ENCODE measurements at regions not wholly inside any gene's neighbourhood (a gene's known extent, or its start where the extent isn't known, plus 50 kb on each side); places are given as distances from the start of the nearest gene placed in this dataset.

DNA sequence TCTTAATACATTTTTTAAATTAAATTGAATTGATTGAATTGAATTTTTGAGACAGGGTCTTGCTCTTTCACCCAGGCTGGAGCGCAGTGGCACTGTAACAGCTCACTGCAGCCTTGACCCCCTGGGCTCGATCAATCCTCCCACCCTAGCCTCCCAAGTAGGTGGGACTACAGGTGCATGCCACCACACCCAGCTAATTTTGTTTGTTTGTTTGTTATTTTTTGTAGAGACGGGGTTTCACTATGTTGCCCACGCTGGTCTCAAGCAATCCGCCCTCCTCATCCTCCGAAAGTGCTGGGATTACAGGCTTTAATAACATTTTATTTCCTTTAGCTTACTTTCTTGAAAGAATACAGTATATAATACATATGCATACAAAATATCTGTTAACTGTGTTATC lies 226.9 kb downstream of the BUD13 start:
- no peaks in the 10 kb centered on the region for H3K27me3 ChIP-seq (ENCODE audit: control insufficient read depth, insufficient read depth, low read length)
- H3K36me3 ChIP-seq (ENCODE audit: control insufficient read depth in 2 of 3, insufficient read depth in 3 of 3, low read length in 3 of 3), result no peaks in the 10 kb centered on the region
- H3K4me1 ChIP-seq (ENCODE audit: control insufficient read depth in 2 of 3, insufficient read depth in 2 of 3, low read depth in 1 of 3, low read length in 3 of 3), result no peaks in the 10 kb centered on the region
- H3K9ac ChIP-seq (ENCODE audit: low read length in 3 of 3), result no peak overlapping the region
- H3K4me3 ChIP-seq (ENCODE audit: low read length in 3 of 3), result no peak overlapping the region
- DNase-seq (no peak), FAIRE-seq (no peak)
- peaks cover 0 to 10% (median 0%) of the 10 kb centered on the region in 3 donors for H3K9me3 ChIP-seq (ENCODE audit: control insufficient read depth in 2 of 3, insufficient read depth in 1 of 3, low read length in 3 of 3)
- H3K27ac ChIP-seq (ENCODE audit: low read depth in 2 of 2, low read length in 2 of 2), result no peak overlapping the region
- intact Hi-C loops (cut with DNase I), result no loop called here
- TF ChIP-seq, protein P1, sequence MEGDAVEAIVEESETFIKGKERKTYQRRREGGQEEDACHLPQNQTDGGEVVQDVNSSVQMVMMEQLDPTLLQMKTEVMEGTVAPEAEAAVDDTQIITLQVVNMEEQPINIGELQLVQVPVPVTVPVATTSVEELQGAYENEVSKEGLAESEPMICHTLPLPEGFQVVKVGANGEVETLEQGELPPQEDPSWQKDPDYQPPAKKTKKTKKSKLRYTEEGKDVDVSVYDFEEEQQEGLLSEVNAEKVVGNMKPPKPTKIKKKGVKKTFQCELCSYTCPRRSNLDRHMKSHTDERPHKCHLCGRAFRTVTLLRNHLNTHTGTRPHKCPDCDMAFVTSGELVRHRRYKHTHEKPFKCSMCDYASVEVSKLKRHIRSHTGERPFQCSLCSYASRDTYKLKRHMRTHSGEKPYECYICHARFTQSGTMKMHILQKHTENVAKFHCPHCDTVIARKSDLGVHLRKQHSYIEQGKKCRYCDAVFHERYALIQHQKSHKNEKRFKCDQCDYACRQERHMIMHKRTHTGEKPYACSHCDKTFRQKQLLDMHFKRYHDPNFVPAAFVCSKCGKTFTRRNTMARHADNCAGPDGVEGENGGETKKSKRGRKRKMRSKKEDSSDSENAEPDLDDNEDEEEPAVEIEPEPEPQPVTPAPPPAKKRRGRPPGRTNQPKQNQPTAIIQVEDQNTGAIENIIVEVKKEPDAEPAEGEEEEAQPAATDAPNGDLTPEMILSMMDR (IDR thresholded peaks at IDR 0.05; ENCODE audit: borderline replicate concordance, extremely low read depth, insufficient read depth), result no peak

DNA sequence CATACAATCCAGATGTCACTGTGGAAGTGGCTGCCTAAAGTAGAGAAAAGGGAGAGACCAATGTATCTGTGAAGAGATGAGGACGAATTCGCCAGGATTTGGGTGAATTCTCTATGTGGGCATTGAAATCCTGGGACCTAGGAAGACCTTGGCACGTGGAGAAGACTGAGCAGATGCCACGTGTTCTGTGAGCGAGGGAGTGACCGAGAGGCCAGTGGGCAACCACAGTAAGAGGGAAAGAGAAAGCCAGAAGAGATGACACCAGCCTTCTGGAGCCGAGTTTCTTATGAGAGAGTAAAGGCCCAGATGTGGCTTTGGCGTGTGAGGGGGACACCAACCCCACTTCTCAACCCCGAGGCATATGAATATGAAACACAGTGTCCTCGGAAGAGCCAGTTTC lies 228.1 kb downstream of the BUD13 start:
- Histone ChIP-seq H3K4me1 (ENCODE audit: control insufficient read depth in 2 of 3, insufficient read depth in 2 of 3, low read depth in 1 of 3, low read length in 3 of 3) (no peaks in the 10 kb centered on the region), H3K36me3 (ENCODE audit: control insufficient read depth in 2 of 3, insufficient read depth in 3 of 3, low read length in 3 of 3) (no peaks in the 10 kb centered on the region), H3K4me3 (ENCODE audit: low read length in 3 of 3) (no peak overlapping the region), H3K9me3 (ENCODE audit: control insufficient read depth in 2 of 3, insufficient read depth in 1 of 3, low read length in 3 of 3) (peaks cover 0 to 10% (median 0%) of the 10 kb centered on the region in 3 donors), H3K27ac (ENCODE audit: low read depth in 2 of 2, low read length in 2 of 2) (no peak overlapping the region), H3K27me3 (ENCODE audit: control insufficient read depth, insufficient read depth, low read length) (no peaks in the 10 kb centered on the region), H3K9ac (ENCODE audit: low read length in 3 of 3) (no peak overlapping the region)
- DNase-seq, result peak in 1 of 5 donors; percentile 16
- TF ChIP-seq, protein P1 (IDR thresholded peaks at IDR 0.05; ENCODE audit: borderline replicate concordance, extremely low read depth, insufficient read depth), result no peak
- FAIRE-seq, result no peak
- intact Hi-C loops (cut with DNase I), result no loop called here

DNA sequence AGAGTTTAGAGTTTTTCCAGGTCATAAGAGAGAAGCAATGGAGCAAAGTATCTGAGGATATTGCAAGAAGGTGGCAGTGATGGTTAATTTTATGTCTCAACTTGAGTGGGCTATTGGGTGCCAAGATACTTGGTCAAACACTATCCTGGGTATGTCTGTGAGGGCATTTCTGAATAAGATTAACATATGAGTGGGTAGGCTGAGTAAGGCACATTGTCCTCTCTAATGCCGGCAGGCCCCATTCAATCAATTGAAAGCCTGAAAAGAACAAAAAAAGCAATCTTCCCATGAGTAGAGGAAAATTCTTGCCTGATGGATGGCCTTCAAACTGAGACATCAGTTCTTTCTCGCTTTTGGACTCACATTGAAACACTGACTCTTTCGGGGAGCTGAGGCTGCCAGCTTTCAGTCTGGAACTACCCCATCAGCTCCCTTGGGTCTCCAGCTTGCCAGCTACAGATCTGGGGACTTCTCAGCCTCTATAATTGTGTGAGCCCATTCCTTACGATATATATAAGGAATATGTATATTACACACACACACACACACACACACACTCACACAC lies 228.8 kb downstream of the BUD13 start:
- Histone ChIP-seq H3K4me1 (ENCODE audit: control insufficient read depth in 2 of 3, insufficient read depth in 2 of 3, low read depth in 1 of 3, low read length in 3 of 3) (no peaks in the 10 kb centered on the region), H3K36me3 (ENCODE audit: control insufficient read depth in 2 of 3, insufficient read depth in 3 of 3, low read length in 3 of 3) (no peaks in the 10 kb centered on the region), H3K9me3 (ENCODE audit: control insufficient read depth in 2 of 3, insufficient read depth in 1 of 3, low read length in 3 of 3) (peaks cover 0 to 5% (median 0%) of the 10 kb centered on the region in 3 donors), H3K4me3 (ENCODE audit: low read length in 3 of 3) (no peak overlapping the region), H3K27me3 (ENCODE audit: control insufficient read depth, insufficient read depth, low read length) (no peaks in the 10 kb centered on the region), H3K9ac (ENCODE audit: low read length in 3 of 3) (no peak overlapping the region), H3K27ac (ENCODE audit: low read depth in 2 of 2, low read length in 2 of 2) (no peak overlapping the region)
- TF ChIP-seq, protein P1 (IDR thresholded peaks at IDR 0.05; ENCODE audit: borderline replicate concordance, extremely low read depth, insufficient read depth), result no peak
- DNase-seq (peak in 1 of 5 donors; percentile 18), FAIRE-seq (no peak)
- intact Hi-C loops (cut with DNase I), result no loop called here

DNA sequence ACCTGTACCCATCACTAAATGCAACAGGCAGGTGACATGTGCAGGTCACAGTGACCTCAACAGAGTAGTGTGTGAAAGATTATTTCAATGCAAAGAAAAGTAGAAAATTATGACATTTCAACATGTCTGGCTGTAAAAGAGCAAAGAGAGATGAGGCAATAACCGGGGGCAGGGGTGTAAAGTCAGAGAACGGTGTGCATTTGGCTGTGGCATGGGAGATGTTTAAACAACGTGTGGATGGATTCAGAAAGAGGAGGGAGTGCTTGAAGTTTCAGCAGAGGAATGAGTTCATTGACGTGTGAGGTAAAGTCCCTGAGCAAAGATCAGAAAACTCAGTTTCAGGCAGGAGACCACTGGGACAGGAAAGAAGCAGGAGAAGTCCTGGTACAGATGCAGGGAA lies 229.7 kb downstream of the BUD13 start:
- H3K9ac ChIP-seq (ENCODE audit: low read length in 3 of 3), result no peak overlapping the region
- intact Hi-C loops (cut with DNase I), result no loop called here
- H3K27me3 ChIP-seq (ENCODE audit: control insufficient read depth, insufficient read depth, low read length), result no peaks in the 10 kb centered on the region
- peak in 1 of 5 donors; percentile 2 for DNase-seq
- TF ChIP-seq, protein P1 (IDR thresholded peaks at IDR 0.05; ENCODE audit: borderline replicate concordance, extremely low read depth, insufficient read depth), result no peak
- H3K4me3 ChIP-seq (ENCODE audit: low read length in 3 of 3), result no peak overlapping the region
- no peak for FAIRE-seq
- no peaks in the 10 kb centered on the region for H3K4me1 ChIP-seq (ENCODE audit: control insufficient read depth in 2 of 3, insufficient read depth in 2 of 3, low read depth in 1 of 3, low read length in 3 of 3)
- no peaks in the 10 kb centered on the region for H3K9me3 ChIP-seq (ENCODE audit: control insufficient read depth in 2 of 3, insufficient read depth in 1 of 3, low read length in 3 of 3)
- H3K27ac ChIP-seq (ENCODE audit: low read depth in 2 of 2, low read length in 2 of 2), result no peak overlapping the region
- no peaks in the 10 kb centered on the region for H3K36me3 ChIP-seq (ENCODE audit: control insufficient read depth in 2 of 3, insufficient read depth in 3 of 3, low read length in 3 of 3)
